HepG2 (cell line): ENCODE measurements at regions not wholly inside any gene's neighbourhood (a gene's known extent, or its start where the extent isn't known, plus 50 kb on each side); places are given as distances from the start of the nearest gene placed in this dataset.

Experiments used
- ATAC-seq: fragments of 200-7000 bp; cut with Tn5 transposase; 3 replicates; pipeline ENCODE4 v1.9.1; 2020; ENCODE audit warnings: mild to moderate bottlenecking, moderate library complexity
- BruUV-seq: library from RNA; stranded (reverse); fragments of 400-500 nt; replicated peaks from 2 replicates; lab custom pipeline; 2021; lab: Mats Ljungman, UMichigan
- CTCF ChIA-PET: fragments of 300-600 bp; formaldehyde crosslinking; extraction: SDS; loops from one replicate; lab custom pipeline; 2021; ENCODE audit warnings: low total read pairs, inconsistent platforms, low intra/inter-chr PET ratio; lab: Yijun Ruan, JAX
- POLR2A ChIA-PET: fragments of 350-600 bp; sonication (Branson Sonifier 250); formaldehyde crosslinking; loops from one replicate; lab custom pipeline; 2020; ENCODE audit warnings: antibody characterized with exemption, inconsistent platforms; lab: Yijun Ruan, JAX
- DNase-seq: peaks from one replicate; pipeline ENCODE4 v3.0.0-alpha.2; 2015; ENCODE audit warnings: low spot score
- FAIRE-seq: peaks from 3 replicates; lab custom pipeline; 2011; peaks lifted over from hg19 to GRCh38; lab: Jason Lieb, UNC
- H2AFZ ChIP-seq: one replicate; pipeline ENCODE4 v1.6.1; 2011; ENCODE audit warnings: low read length, inconsistent platforms
- H3K27ac ChIP-seq: fragments of 300-600 bp; 3 replicates; pipeline ENCODE4 v1.8.0; 2011; ENCODE audit warnings: mixed run types, mild to moderate bottlenecking, mixed read lengths, low read length, inconsistent platforms; ENCODE audit not compliant: insufficient read depth; ENCODE audit errors: extremely low read length
- H3K27me3 ChIP-seq, 2 experiments: fragments of 200-600 bp in 1 of 2; 2 replicates in 1 of 2; 3 replicates in 1 of 2; pipeline versions ENCODE4 v1.6.0 to v1.8.0; 2011; ENCODE audit warnings: low read length in 2 of 2, mild to moderate bottlenecking in 2 of 2, moderate library complexity in 2 of 2, inconsistent platforms in 1 of 2; ENCODE audit not compliant: insufficient read depth in 2 of 2, control insufficient read depth in 1 of 2
- H3K36me3 ChIP-seq, 2 experiments: fragments of 200-600 bp in 1 of 2; replicated peaks in 1 of 2; 2 replicates in 1 of 2; 3 replicates in 1 of 2; pipeline versions ENCODE4 v1.5.1 to v1.8.0; 2011; ENCODE audit warnings: low read length in 2 of 2, inconsistent platforms in 1 of 2; ENCODE audit not compliant: insufficient read depth in 2 of 2, control insufficient read depth in 1 of 2
- H3K4me1 ChIP-seq: 2 replicates; pipeline ENCODE4 v1.5.1; 2012; ENCODE audit warnings: low read length, inconsistent platforms; ENCODE audit not compliant: insufficient read depth
- H3K4me2 ChIP-seq: 2 replicates; pipeline ENCODE4 v1.6.0; 2011; ENCODE audit warnings: low read depth, low read length, inconsistent platforms
- H3K4me3 ChIP-seq, 3 experiments: fragments of 200-600 bp in 1 of 3; sonication (generic), shearing (Covaris generic) in 1 of 3; replicated peaks in 1 of 3; 2 replicates each; pipeline ENCODE4 v1.5.1; 2011 to 2016; ENCODE audit warnings: low read length in 3 of 3, inconsistent platforms in 2 of 3, low read depth in 2 of 3, mild to moderate bottlenecking in 2 of 3, control low read depth in 1 of 3, mixed read lengths in 1 of 3; ENCODE audit not compliant: insufficient read depth in 1 of 3
- H3K79me2 ChIP-seq: one replicate; pipeline ENCODE4 v1.6.1; 2011; ENCODE audit warnings: low read length, inconsistent platforms; ENCODE audit not compliant: insufficient read depth
- H3K9ac ChIP-seq: 2 replicates; pipeline ENCODE4 v1.6.0; 2011; ENCODE audit warnings: mild to moderate bottlenecking, low read depth, low read length, inconsistent platforms; ENCODE audit not compliant: insufficient read depth
- H3K9me3 ChIP-seq: 2 replicates; pipeline ENCODE4 v1.5.1; 2012; ENCODE audit warnings: mild to moderate bottlenecking, low read length
- H4K20me1 ChIP-seq: 2 replicates; pipeline ENCODE4 v1.6.0; 2011; ENCODE audit warnings: inconsistent platforms, mild to moderate bottlenecking, low read length, moderate library complexity; ENCODE audit not compliant: insufficient read depth
- CREB3 ChIP-seq: sonication (generic); formaldehyde crosslinking; IDR thresholded peaks from 2 replicates; pipeline ENCODE4 v1.5.0; 2020; ENCODE audit warnings: missing genetic modification reagents
- FOSL2 ChIP-seq: sonication (generic); formaldehyde crosslinking; IDR thresholded peaks from 2 replicates; pipeline ENCODE4 v1.4.0; 2020; ENCODE audit warnings: missing genetic modification reagents
- KLF12 ChIP-seq: sonication (generic); formaldehyde crosslinking; IDR thresholded peaks from 2 replicates; pipeline ENCODE4 v1.4.0; 2020; ENCODE audit warnings: missing genetic modification reagents, borderline replicate concordance
- MAX ChIP-seq: IDR thresholded peaks from 2 replicates; pipeline ENCODE4 v1.6.1; 2012; ENCODE audit warnings: inconsistent platforms
- PATZ1 ChIP-seq: sonication (generic); formaldehyde crosslinking; IDR thresholded peaks from 2 replicates; pipeline ENCODE4 v1.4.0; 2020; ENCODE audit warnings: missing genetic modification reagents
- PPARG ChIP-seq: conservative IDR thresholded peaks from 2 replicates; pipeline ENCODE4 v1.6.1; 2016; ENCODE audit warnings: missing biosample characterization, missing genetic modification reagents
- PTBP1 ChIP-seq: fragments of 200-400 bp; formaldehyde crosslinking; IDR thresholded peaks from 2 replicates; pipeline ENCODE4 v1.6.1; 2018; ENCODE audit warnings: low read length, low read depth; ENCODE audit not compliant: poor library complexity, severe bottlenecking
- TBL1XR1 ChIP-seq: fragments of 150-350 bp; IDR thresholded peaks from 2 replicates; pipeline ENCODE4 v1.6.1; 2014; ENCODE audit warnings: borderline replicate concordance, low read length; ENCODE audit not compliant: partially characterized antibody
- ZNF33A ChIP-seq: sonication (generic); formaldehyde crosslinking; IDR thresholded peaks from 2 replicates; pipeline ENCODE4 v1.5.1; 2020; ENCODE audit warnings: missing genetic modification reagents, mild to moderate bottlenecking, moderate library complexity, borderline replicate concordance
- ZNF761 ChIP-seq: sonication (generic); formaldehyde crosslinking; conservative IDR thresholded peaks from 2 replicates; pipeline ENCODE4 v1.4.0; 2020; ENCODE audit warnings: mild to moderate bottlenecking, missing genetic modification reagents
- ZNF772 ChIP-seq: sonication (generic); formaldehyde crosslinking; IDR thresholded peaks from 2 replicates; pipeline ENCODE4 v1.5.0; 2020; ENCODE audit warnings: mild to moderate bottlenecking, missing genetic modification reagents
- WGBS: methylation state at CpG from one replicate; pipeline ENCODE4 v1.1.6; 2017; ENCODE audit warnings: low lambda C conversion rate; 5-methylcytosine and 5-hydroxymethylcytosine counted together
- in situ Hi-C: cut with HindIII; loops from 2 replicates; pipeline ENCODE4 v1.10.0; 2017; ENCODE audit warnings: low pct_unique_long_range_greater_than_20kb; ENCODE audit not compliant: extremely low pct_ligation_motif_present
- intact Hi-C: fragments of 100-400 bp; cut with micrococcal nuclease; formaldehyde crosslinking; loops from one replicate; pipeline ENCODE4 v1.10.0; 2022; ENCODE audit not compliant: unreplicated experiment
- TF ChIP-seq, protein P1 (sequence below): IDR thresholded peaks from 2 replicates; pipeline ENCODE4 v1.6.1; 2016; ENCODE audit warnings: missing genetic modification reagents, missing compliant biosample characterization

- Histone ChIP-seq H3K36me3 (no peaks in the 10 kb centered on the region), H3K9ac (no peak overlapping the region), H3K27ac (no peak overlapping the region), H3K27me3 (peaks cover 16 to 83% of the 10 kb centered on the region in 2 experiments), H3K4me1 (peaks cover 17% of the 10 kb centered on the region), H3K4me2 (peak overlapping the region; percentile 56), H2AFZ (no peak overlapping the region), H3K4me3 (peak overlapping the region in 1 of 3 experiments; percentile 14; a peak in 1 of 6 replicates), H4K20me1 (no peaks in the 10 kb centered on the region), H3K9me3 (no peaks in the 10 kb centered on the region), H3K79me2 (no peaks in the 10 kb centered on the region)
- BruUV-seq = no TSS peak
- in situ Hi-C loops (no loop called here), intact Hi-C loops (no loop called here)
- DNase-seq = no peak
- WGBS = 5% methylated on average over 9 of the region's 9 CpGs
- POLR2A ChIA-PET = no interaction called here
- CTCF ChIA-PET = no interaction called here
- TF ChIP-seq FOSL2 (CRISPR knock-in tag) = no peak
- TF ChIP-seq PPARG (CRISPR knock-in tag) = no peak
- TF ChIP-seq TBL1XR1 = no peak
- 0 out of 2 replicates have a peak, but pooled peaks have one; percentile 19 for TF ChIP-seq MAX
- no peak for FAIRE-seq
- peak; percentile 61 for ATAC-seq
Observed at GRCh38 chr2:9753276-9753600, 90.0 kb upstream of the TAF1B start.

- H4K20me1 ChIP-seq = no peaks in the 10 kb centered on the region
- H3K36me3 ChIP-seq = no peaks in the 10 kb centered on the region
- WGBS = 29% methylated on average over 22 of the region's 36 CpGs
- no peak for DNase-seq
- ATAC-seq = peak; percentile 10
- ChIA-PET CTCF (no interaction called here), POLR2A (no interaction called here)
- BruUV-seq = no TSS peak
- H3K4me3 ChIP-seq = 0 out of 6 replicates have a peak overlapping the region, but pooled peaks of 1 of the 3 experiments have one; percentile 14
- H2AFZ ChIP-seq = no peak overlapping the region
- no peak overlapping the region for H3K9ac ChIP-seq
- peak overlapping the region; percentile 56 for H3K4me2 ChIP-seq
- intact Hi-C loops = no loop called here
- peaks cover 17% of the 10 kb centered on the region for H3K4me1 ChIP-seq
- in situ Hi-C loops = no loop called here
- H3K79me2 ChIP-seq = no peaks in the 10 kb centered on the region
- no peaks in the 10 kb centered on the region for H3K9me3 ChIP-seq
- H3K27ac ChIP-seq = no peak overlapping the region
- FAIRE-seq = no peak
- H3K27me3 ChIP-seq = peaks cover 17 to 89% of the 10 kb centered on the region in 2 experiments
- TF ChIP-seq ZNF33A (CRISPR knock-in tag) (no peak), PATZ1 (CRISPR knock-in tag) (0 out of 2 replicates have a peak, but pooled peaks have one; percentile 20), PTBP1 (no peak), KLF12 (CRISPR knock-in tag) (no peak), ZNF761 (CRISPR knock-in tag) (no peak), ZNF772 (CRISPR knock-in tag) (no peak), CREB3 (CRISPR knock-in tag) (no peak)
- TF ChIP-seq, protein P1, sequence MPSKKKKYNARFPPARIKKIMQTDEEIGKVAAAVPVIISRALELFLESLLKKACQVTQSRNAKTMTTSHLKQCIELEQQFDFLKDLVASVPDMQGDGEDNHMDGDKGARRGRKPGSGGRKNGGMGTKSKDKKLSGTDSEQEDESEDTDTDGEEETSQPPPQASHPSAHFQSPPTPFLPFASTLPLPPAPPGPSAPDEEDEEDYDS (CRISPR knock-in tag) = no peak
Observed at GRCh38 chr2:9753665-9754531, 89.4 kb upstream of the TAF1B start.
